Rectal smooth muscle tissue (tissue), 1 donor: ENCODE measurements at regions not wholly inside any gene's neighbourhood (a gene's known extent, or its start where the extent isn't known, plus 50 kb on each side); places are given as distances from the start of the nearest gene placed in this dataset.

Experiments used
- H3K27ac ChIP-seq: one replicate; pipeline ENCODE4 v1.7.0; 2013; ENCODE audit warnings: low read depth, low read length, inconsistent platforms
- H3K27me3 ChIP-seq: one replicate; pipeline ENCODE4 v1.7.0; 2013; ENCODE audit warnings: low read length; ENCODE audit not compliant: control insufficient read depth, insufficient read depth
- H3K36me3 ChIP-seq: one replicate; pipeline ENCODE4 v1.7.0; 2013; ENCODE audit warnings: low read length; ENCODE audit not compliant: control insufficient read depth, insufficient read depth
- H3K4me1 ChIP-seq: one replicate; pipeline ENCODE4 v1.7.0; 2013; ENCODE audit warnings: low read length; ENCODE audit not compliant: control insufficient read depth, insufficient read depth
- H3K4me3 ChIP-seq: one replicate; pipeline ENCODE4 v1.7.0; 2013; ENCODE audit warnings: low read length
- H3K9ac ChIP-seq: one replicate; pipeline ENCODE4 v1.7.0; 2013; ENCODE audit warnings: low read length

DNA sequence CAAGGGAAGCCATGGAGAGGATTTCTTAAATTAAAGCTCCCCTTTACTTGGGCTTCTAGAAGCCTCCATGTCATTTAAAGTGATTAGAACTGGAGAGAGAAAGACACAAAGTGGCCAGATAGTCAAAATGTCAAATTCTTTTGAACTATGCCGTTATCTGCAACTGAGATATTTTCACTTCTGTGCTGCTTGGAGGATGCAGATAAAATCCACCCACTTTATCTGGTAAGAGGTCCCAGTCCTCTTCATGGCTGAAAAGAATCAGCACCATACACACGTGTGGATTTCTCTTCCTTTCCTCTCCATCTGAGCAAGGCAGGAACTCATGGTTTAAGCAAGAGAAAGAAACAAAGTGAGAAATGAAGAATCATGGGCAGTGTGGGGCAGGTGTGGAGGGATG lies 276.9 kb upstream of the RUNX1 start:
- peak overlapping the region; percentile 83 for H3K27ac ChIP-seq
- H3K9ac ChIP-seq = no peak overlapping the region
- peaks cover 25% of the 10 kb centered on the region for H3K4me1 ChIP-seq
- H3K27me3 ChIP-seq = no peaks in the 10 kb centered on the region
- H3K4me3 ChIP-seq = no peak overlapping the region
- no peaks in the 10 kb centered on the region for H3K36me3 ChIP-seq

- Histone ChIP-seq H3K4me1 (peaks cover 25% of the 10 kb centered on the region), H3K9ac (no peak overlapping the region), H3K27me3 (no peaks in the 10 kb centered on the region), H3K36me3 (no peaks in the 10 kb centered on the region), H3K4me3 (no peak overlapping the region), H3K27ac (peak overlapping the region; percentile 83)
Measured at GRCh38 chr21:35324372-35325220, 275.5 kb upstream of the RUNX1 start.

DNA sequence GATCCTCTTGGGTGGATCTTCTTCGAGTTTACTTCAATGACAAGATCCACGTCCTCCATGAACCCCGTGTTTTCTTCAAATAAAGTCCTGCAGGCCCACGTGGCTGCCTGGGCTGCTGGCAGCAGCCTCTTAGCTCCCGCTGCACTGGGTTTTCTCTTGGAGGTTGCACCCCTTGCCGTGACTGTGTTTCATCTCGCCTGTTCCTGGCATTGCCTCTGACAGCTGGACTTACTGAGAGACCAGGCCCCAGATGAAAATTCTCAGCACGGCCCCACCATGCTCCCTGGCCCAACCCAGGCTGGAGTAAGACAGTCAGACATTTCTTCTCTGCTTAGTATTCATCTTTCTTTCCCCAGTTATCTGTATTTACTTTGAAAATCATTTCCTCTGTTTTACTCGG lies 274.8 kb upstream of the RUNX1 start:
- Histone ChIP-seq H3K27ac (peak overlapping the region; percentile 83), H3K27me3 (no peaks in the 10 kb centered on the region), H3K36me3 (no peaks in the 10 kb centered on the region), H3K9ac (no peak overlapping the region), H3K4me1 (peaks cover 24% of the 10 kb centered on the region), H3K4me3 (no peak overlapping the region)

DNA sequence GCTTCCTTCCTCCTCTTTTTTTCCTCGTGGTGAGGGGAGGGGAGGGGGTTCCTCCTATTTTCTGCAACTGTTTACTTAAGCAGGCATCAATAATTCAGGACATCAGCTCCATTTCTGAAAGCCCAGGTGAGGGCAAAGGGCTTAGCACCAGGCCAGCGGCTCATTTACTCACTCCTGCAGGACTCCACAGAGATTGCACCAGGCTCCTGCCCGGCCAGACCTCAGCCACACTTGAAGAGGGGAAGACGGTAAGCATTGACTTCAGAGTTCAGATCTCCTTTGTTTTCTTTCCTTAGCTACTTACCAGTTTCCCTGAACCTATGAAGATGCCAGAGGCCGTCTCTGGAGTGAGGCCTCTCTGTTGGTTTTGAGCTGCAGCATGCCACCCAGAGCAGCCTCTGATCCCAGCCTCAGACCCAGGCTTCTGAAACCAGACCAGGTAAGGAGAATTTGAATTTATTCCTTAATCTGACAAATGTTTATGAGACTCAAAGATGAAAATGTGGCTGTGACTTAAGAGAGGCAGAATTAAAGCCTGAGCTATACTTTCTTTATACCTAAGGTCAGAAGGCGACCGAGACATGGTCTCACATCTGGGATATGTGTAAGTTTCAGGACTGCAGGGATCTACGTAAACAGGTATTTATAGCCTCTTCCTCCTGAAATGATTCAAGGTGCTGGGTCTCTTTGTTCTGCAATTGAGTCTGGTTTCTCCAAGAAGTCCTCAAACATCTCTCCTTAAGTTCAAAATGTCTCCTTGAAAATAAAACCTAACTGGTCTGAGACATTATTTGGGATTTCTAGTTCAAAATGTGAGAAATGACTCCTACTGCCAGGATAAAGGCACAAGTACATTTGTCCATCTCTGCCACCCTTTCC lies 272.5 kb upstream of the RUNX1 start:
- Histone ChIP-seq H3K4me1 (peaks cover 22% of the 10 kb centered on the region), H3K36me3 (no peaks in the 10 kb centered on the region), H3K4me3 (no peak overlapping the region), H3K27me3 (no peaks in the 10 kb centered on the region), H3K27ac (no peak overlapping the region), H3K9ac (no peak overlapping the region)

GRCh38 chr21:35319684-35320283 lies 270.7 kb upstream of the RUNX1 start:
- Histone ChIP-seq H3K9ac (no peak overlapping the region), H3K27me3 (no peaks in the 10 kb centered on the region), H3K27ac (no peak overlapping the region), H3K4me3 (no peak overlapping the region), H3K36me3 (no peaks in the 10 kb centered on the region), H3K4me1 (peaks cover 14% of the 10 kb centered on the region)

DNA sequence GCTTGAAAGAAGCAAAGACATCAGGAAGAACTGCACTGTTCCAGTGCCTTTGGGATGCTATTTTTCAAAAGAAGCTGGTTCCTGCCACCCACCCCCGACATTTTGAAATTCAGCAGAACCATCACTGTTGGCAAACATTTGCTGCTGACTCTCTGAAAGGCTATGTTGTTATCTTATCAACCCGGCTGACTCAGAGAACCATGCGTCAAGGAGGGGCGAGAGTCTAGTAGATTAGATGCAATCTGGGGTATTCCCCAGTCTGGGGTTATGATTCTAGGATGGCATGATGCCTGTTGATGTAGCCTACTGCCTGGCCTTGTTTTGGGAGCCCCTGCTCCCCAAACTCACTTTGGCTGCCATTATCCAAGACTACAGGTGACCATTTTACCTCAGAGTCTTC lies 267.8 kb upstream of the RUNX1 start:
- Histone ChIP-seq H3K36me3 (no peaks in the 10 kb centered on the region), H3K4me1 (no peaks in the 10 kb centered on the region), H3K9ac (no peak overlapping the region), H3K27me3 (no peaks in the 10 kb centered on the region), H3K27ac (no peak overlapping the region), H3K4me3 (no peak overlapping the region)

DNA sequence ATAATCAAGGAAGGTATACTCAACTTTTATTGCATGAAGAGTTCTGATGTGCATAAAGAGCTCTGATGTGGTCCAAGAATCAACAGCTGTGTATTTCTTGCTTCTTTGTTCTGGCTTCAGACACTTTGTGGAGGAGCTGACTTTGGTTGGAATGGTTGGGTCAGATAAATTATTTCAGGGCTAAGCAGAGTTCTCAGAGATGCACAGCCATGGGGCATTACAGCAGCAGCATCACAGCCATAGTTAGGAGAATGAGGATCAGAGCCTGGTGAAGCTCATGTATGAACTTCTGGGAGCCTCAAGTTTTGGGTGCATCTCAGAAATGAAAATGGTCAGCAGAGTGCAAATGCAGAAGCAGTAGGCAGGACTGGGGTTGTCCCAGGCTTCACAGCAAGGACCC lies 267.4 kb upstream of the RUNX1 start:
- Histone ChIP-seq H3K27ac (no peak overlapping the region), H3K36me3 (no peaks in the 10 kb centered on the region), H3K4me1 (no peaks in the 10 kb centered on the region), H3K4me3 (no peak overlapping the region), H3K9ac (no peak overlapping the region), H3K27me3 (no peaks in the 10 kb centered on the region)

DNA sequence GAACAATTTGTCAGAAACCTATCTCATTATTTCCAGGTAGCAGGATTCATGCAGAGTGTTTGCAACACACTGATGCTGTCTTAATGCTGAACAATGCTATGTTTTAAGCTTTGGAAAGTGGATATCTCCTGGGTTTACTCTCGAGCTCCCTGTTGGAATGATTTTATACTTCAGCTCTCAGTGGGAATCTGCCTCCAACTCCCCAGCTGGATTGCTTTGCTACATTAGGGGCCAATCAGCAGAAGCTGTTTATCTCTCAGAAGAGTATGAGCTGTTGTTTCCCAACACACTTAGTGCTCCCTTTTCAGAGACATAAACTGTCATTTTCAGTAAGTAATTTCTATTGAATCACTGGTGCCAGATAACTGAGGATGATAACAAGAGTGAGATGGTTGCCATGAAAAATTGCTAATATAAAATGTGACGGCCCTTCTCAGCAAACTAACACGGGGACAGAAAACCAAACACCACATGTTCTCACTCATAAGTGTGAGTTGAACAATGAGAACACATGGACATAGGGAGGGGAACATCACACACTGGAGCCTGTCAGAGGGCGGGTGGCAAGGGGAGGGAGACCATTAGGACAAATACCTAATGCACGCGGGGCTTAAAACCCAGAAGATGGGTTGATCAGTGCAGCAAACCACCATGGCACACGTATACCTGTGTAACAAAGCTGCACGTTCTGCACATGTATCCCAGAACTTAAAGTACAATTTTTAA lies 265.9 kb upstream of the RUNX1 start:
- Histone ChIP-seq H3K4me1 (no peaks in the 10 kb centered on the region), H3K4me3 (no peak overlapping the region), H3K27ac (no peak overlapping the region), H3K9ac (no peak overlapping the region), H3K36me3 (no peaks in the 10 kb centered on the region), H3K27me3 (no peaks in the 10 kb centered on the region)

DNA sequence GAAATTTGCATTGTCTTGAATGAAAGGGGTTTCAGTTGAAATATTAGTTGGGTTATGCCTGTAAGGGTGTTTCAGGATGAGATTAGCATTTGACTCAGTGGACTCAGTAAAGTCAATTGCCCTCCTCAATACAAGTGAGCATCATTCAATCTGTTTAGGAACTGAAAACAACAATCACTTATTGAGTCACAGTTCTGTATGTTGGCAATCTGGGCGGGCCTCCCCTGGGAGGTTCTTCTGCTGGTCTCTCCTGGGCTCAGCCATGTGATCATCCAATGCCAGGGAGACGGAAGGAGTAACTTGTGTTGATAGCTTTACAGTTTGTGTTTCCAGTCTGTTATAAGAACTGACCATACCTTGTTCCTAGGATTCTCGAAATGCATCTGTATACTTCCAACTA lies 262.9 kb upstream of the RUNX1 start:
- H3K4me1 ChIP-seq = no peaks in the 10 kb centered on the region
- no peaks in the 10 kb centered on the region for H3K36me3 ChIP-seq
- H3K9ac ChIP-seq = no peak overlapping the region
- H3K27me3 ChIP-seq = no peaks in the 10 kb centered on the region
- no peak overlapping the region for H3K4me3 ChIP-seq
- no peak overlapping the region for H3K27ac ChIP-seq

DNA sequence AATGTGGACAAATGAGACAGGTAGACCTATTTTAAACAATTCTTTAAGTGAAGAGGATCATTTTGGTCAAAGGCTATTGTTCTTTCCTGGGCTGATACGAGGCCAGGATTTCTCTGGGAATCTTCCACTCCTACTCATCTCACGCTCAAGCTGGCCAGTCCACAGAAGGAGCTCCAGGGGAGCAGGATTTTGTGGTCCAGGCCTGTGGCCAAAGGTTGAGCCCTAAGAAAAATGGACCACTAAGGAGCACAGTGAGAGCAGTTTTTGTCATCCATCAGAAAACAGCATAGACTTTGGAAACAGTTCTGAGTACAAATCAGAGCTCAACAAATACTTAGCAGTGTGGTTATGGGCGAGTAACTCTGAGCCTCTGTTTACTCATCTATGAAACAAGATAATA lies 260.2 kb upstream of the RUNX1 start:
- no peak overlapping the region for H3K27ac ChIP-seq
- no peak overlapping the region for H3K9ac ChIP-seq
- H3K36me3 ChIP-seq = no peaks in the 10 kb centered on the region
- H3K4me1 ChIP-seq = no peaks in the 10 kb centered on the region
- H3K4me3 ChIP-seq = no peak overlapping the region
- H3K27me3 ChIP-seq = no peaks in the 10 kb centered on the region

DNA sequence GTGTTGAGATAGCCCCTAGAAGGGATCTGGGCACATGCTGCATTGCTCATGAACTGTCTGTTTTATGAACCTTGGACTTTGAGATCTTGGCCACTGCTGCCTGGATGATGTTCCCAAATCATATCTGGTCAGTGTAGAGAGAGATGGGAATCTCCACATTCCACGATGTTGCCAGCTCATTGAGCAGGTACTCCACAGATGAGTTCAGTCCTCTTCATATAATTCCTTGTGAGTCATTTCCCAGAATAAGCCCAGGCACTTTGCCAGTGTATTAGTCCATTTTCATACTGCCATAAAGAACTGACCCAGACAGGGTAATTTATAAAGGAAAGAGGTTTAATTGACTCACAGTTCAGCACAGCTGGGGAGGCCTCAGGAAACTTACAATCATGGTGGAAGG lies 254.0 kb upstream of the RUNX1 start:
- H3K4me1 ChIP-seq = no peaks in the 10 kb centered on the region
- no peak overlapping the region for H3K27ac ChIP-seq
- no peaks in the 10 kb centered on the region for H3K36me3 ChIP-seq
- H3K27me3 ChIP-seq = no peaks in the 10 kb centered on the region
- H3K4me3 ChIP-seq = no peak overlapping the region
- no peak overlapping the region for H3K9ac ChIP-seq

DNA sequence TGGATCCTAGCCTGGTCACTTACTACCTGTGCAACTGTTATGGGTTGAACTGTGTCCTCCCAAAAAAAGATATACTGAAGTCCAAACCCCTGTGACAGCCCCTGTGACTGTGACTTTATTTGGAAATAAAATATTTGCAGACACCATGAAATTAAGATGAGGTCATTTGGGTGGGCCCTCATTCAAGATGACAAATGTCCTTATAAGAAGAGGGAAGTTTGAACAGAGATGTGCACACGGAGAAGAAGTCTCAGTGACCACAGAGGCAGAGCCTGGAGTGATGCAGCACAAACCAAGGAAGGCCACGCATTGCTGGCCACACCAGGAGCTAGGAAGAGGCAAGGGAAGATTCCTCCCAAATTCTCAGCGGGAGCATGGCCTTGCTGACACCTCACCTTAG lies 249.7 kb upstream of the RUNX1 start:
- Histone ChIP-seq H3K4me3 (no peak overlapping the region), H3K9ac (no peak overlapping the region), H3K4me1 (no peaks in the 10 kb centered on the region), H3K36me3 (no peaks in the 10 kb centered on the region), H3K27ac (no peak overlapping the region), H3K27me3 (no peaks in the 10 kb centered on the region)
